Kidney (tissue), 13 donors: ENCODE measurements at regions not wholly inside any gene's neighbourhood (a gene's known extent, or its start where the extent isn't known, plus 50 kb on each side); places are given as distances from the start of the nearest gene placed in this dataset.

Experiments
- DNase-seq, 5 donors: peaks; one replicate each; pipeline ENCODE4 v3.0.0-alpha.2; 2013 to 2020
- FAIRE-seq: peaks from 2 replicates; lab custom pipeline; 2012; peaks lifted over from hg19 to GRCh38; lab: Jason Lieb, UNC
- H3K27ac ChIP-seq, 2 donors: one replicate each; pipeline ENCODE4 v1.7.0; 2013; ENCODE audit warnings: low read depth in 2 of 2, low read length in 2 of 2, inconsistent platforms in 1 of 2
- H3K27me3 ChIP-seq: one replicate; pipeline ENCODE4 v1.7.1; 2013; ENCODE audit warnings: low read length, inconsistent platforms; ENCODE audit not compliant: control insufficient read depth, insufficient read depth
- H3K36me3 ChIP-seq, 3 donors: one replicate each; pipeline versions ENCODE4 v1.7.0 to v1.7.1; 2013; ENCODE audit warnings: low read length in 3 of 3, control low read depth in 1 of 3, inconsistent platforms in 1 of 3; ENCODE audit not compliant: insufficient read depth in 3 of 3, control insufficient read depth in 2 of 3
- H3K4me1 ChIP-seq, 3 donors: one replicate each; pipeline versions ENCODE4 v1.7.0 to v1.7.1; 2013; ENCODE audit warnings: low read length in 3 of 3, inconsistent platforms in 1 of 3, low read depth in 1 of 3; ENCODE audit not compliant: control insufficient read depth in 2 of 3, insufficient read depth in 2 of 3
- H3K4me3 ChIP-seq, 3 donors: one replicate each; pipeline versions ENCODE4 v1.7.0 to v1.8.1; 2013; ENCODE audit warnings: low read length in 3 of 3, control low read depth in 1 of 3, inconsistent platforms in 1 of 3
- H3K9ac ChIP-seq, 3 donors: one replicate each; pipeline versions ENCODE4 v1.7.0 to v1.7.1; 2013; ENCODE audit warnings: low read length in 3 of 3, control low read depth in 1 of 3, inconsistent platforms in 1 of 3
- H3K9me3 ChIP-seq, 3 donors: one replicate each; pipeline versions ENCODE4 v1.7.0 to v1.7.1; 2013; ENCODE audit warnings: low read length in 3 of 3, control low read depth in 1 of 3, inconsistent platforms in 1 of 3; ENCODE audit not compliant: control insufficient read depth in 2 of 3, insufficient read depth in 1 of 3
- CTCF ChIP-seq: IDR thresholded peaks from 3 replicates; pipeline ENCODE4 v1.5.1; 2012; ENCODE audit warnings: mild to moderate bottlenecking, moderate library complexity, borderline replicate concordance; ENCODE audit not compliant: insufficient read depth; ENCODE audit errors: extremely low read depth
- intact Hi-C: fragments of 100-400 bp; cut with DNase I; formaldehyde crosslinking; loops from one replicate; pipeline ENCODE4 v1.11.1; 2022
- donor health status: control.
- donor health status: control.
- donor health status: control.
- donor health status: control.
- donor health status: control.
- donor health status: DM: yes; HTN: yes; CAD: no.
- donor health status: Normal renal cell carcinoma (clear cell type).

GRCh38 chr4:174040287-174040686 lies 243.2 kb downstream of the FBXO8 start:
- H3K4me1 ChIP-seq = no peaks in the 10 kb centered on the region
- FAIRE-seq (no peak), DNase-seq (no peak)
- no peaks in the 10 kb centered on the region for H3K36me3 ChIP-seq
- H3K4me3 ChIP-seq = no peak overlapping the region
- intact Hi-C loops = no loop called here
- no peak overlapping the region for H3K9ac ChIP-seq
- no peaks in the 10 kb centered on the region for H3K27me3 ChIP-seq
- no peak for TF ChIP-seq CTCF
- H3K27ac ChIP-seq = no peak overlapping the region
- H3K9me3 ChIP-seq = peaks cover 0 to 2% (median 0%) of the 10 kb centered on the region in 3 donors

- Histone ChIP-seq H3K27ac (no peak overlapping the region), H3K4me1 (no peaks in the 10 kb centered on the region), H3K4me3 (no peak overlapping the region), H3K9me3 (peaks cover 0 to 2% (median 0%) of the 10 kb centered on the region in 3 donors), H3K27me3 (no peaks in the 10 kb centered on the region), H3K9ac (no peak overlapping the region), H3K36me3 (no peaks in the 10 kb centered on the region)
- no peak for TF ChIP-seq CTCF
- no peak for DNase-seq
- no peak for FAIRE-seq
- intact Hi-C loops = no loop called here
These were observed 245.0 kb downstream of the FBXO8 start for GRCh38 chr4:174038481-174038880.

- intact Hi-C loops = no loop called here
- FAIRE-seq (no peak), DNase-seq (peak in 1 of 5 donors; percentile 15)
- no peaks in the 10 kb centered on the region for H3K27me3 ChIP-seq
- no peaks in the 10 kb centered on the region for H3K9me3 ChIP-seq
- H3K9ac ChIP-seq = no peak overlapping the region
- no peak overlapping the region for H3K27ac ChIP-seq
- no peaks in the 10 kb centered on the region for H3K36me3 ChIP-seq
- no peak overlapping the region for H3K4me3 ChIP-seq
- no peak for TF ChIP-seq CTCF
- H3K4me1 ChIP-seq = no peaks in the 10 kb centered on the region
These were observed 245.8 kb downstream of the FBXO8 start for GRCh38 chr4:174037631-174038030.

GRCh38 chr4:174037049-174037448 lies 246.4 kb downstream of the FBXO8 start:
- DNase-seq (peak in 1 of 5 donors; percentile 25), FAIRE-seq (no peak)
- H3K9ac ChIP-seq = no peak overlapping the region

More at GRCh38 chr4:174037049-174037448, 246.4 kb downstream of the FBXO8 start:
- Histone ChIP-seq H3K27me3 (no peaks in the 10 kb centered on the region), H3K4me1 (no peaks in the 10 kb centered on the region), H3K9me3 (no peaks in the 10 kb centered on the region), H3K4me3 (no peak overlapping the region), H3K36me3 (no peaks in the 10 kb centered on the region), H3K27ac (no peak overlapping the region)
- intact Hi-C loops = no loop called here
- TF ChIP-seq CTCF = no peak
